ELF-1 (cell line): ENCODE measurements at regions not wholly inside any gene's neighbourhood (a gene's known extent, or its start where the extent isn't known, plus 50 kb on each side); places are given as distances from the start of the nearest gene placed in this dataset.
"Not testable (repeated sequence)": the region's sequence is repeated elsewhere in the genome, so short reads cannot be mapped to it uniquely, and the experiment has no call there.

Experiments
- DNase-seq: peaks from one replicate; pipeline ENCODE4 v3.0.0-alpha.2; 2016; ENCODE audit warnings: low read depth, low spot score

GRCh38 chr2:82139979-82140611 lies 1835.5 kb upstream of the LRRTM1 start:
- peak; percentile 39 for DNase-seq

GRCh38 chr2:82137441-82137840 lies 1832.9 kb upstream of the LRRTM1 start:
- DNase-seq: no peak

- DNase-seq: no peak
Measured at GRCh38 chr2:82128051-82128450, 1823.5 kb upstream of the LRRTM1 start.

GRCh38 chr2:82124629-82125028 lies 1820.1 kb upstream of the LRRTM1 start:
- no peak for DNase-seq

GRCh38 chr2:82120654-82121053 lies 1816.1 kb upstream of the LRRTM1 start:
- no peak for DNase-seq

GRCh38 chr2:82120115-82120514 lies 1815.6 kb upstream of the LRRTM1 start:
- no peak for DNase-seq

GRCh38 chr2:82109418-82109817 lies 1804.9 kb upstream of the LRRTM1 start:
- DNase-seq: no peak

GRCh38 chr2:82098617-82099016 lies 1794.1 kb upstream of the LRRTM1 start:
- DNase-seq: no peak

GRCh38 chr2:82089518-82089917 lies 1785.0 kb upstream of the LRRTM1 start:
- no peak for DNase-seq

- no peak for DNase-seq
Measured at GRCh38 chr2:82084679-82085392, 1780.3 kb upstream of the LRRTM1 start.

GRCh38 chr2:82075875-82076274 lies 1771.3 kb upstream of the LRRTM1 start:
- no peak for DNase-seq

GRCh38 chr2:82062463-82062862 lies 1757.9 kb upstream of the LRRTM1 start:
- peak; percentile 20 for DNase-seq

GRCh38 chr2:82055846-82056245 lies 1751.3 kb upstream of the LRRTM1 start:
- DNase-seq: no peak

GRCh38 chr2:82043867-82044266 lies 1739.3 kb upstream of the LRRTM1 start:
- DNase-seq: no peak

GRCh38 chr2:82027921-82028615 lies 1723.5 kb upstream of the LRRTM1 start:
- DNase-seq: no peak

GRCh38 chr2:82023710-82024109 lies 1719.2 kb upstream of the LRRTM1 start:
- peak; percentile 32 for DNase-seq

GRCh38 chr2:82013641-82014040 lies 1709.1 kb upstream of the LRRTM1 start:
- DNase-seq: peak; percentile 85

- no peak for DNase-seq
Measured at GRCh38 chr2:82007071-82007664, 1702.6 kb upstream of the LRRTM1 start.

- DNase-seq: not testable (repeated sequence)
Measured at GRCh38 chr2:82005889-82006288, 1701.3 kb upstream of the LRRTM1 start.

- no peak for DNase-seq
Measured at GRCh38 chr2:82001614-82002013, 1697.1 kb upstream of the LRRTM1 start.

GRCh38 chr2:82000606-82001005 lies 1696.1 kb upstream of the LRRTM1 start:
- no peak for DNase-seq

- no peak for DNase-seq
Measured at GRCh38 chr2:81996332-81996731, 1691.8 kb upstream of the LRRTM1 start.
